ENCODE measurements at regions not wholly inside any gene's neighbourhood (a gene's known extent, or its start where the extent isn't known, plus 50 kb on each side); places are given as distances from the start of the nearest gene placed in this dataset.

DNA sequence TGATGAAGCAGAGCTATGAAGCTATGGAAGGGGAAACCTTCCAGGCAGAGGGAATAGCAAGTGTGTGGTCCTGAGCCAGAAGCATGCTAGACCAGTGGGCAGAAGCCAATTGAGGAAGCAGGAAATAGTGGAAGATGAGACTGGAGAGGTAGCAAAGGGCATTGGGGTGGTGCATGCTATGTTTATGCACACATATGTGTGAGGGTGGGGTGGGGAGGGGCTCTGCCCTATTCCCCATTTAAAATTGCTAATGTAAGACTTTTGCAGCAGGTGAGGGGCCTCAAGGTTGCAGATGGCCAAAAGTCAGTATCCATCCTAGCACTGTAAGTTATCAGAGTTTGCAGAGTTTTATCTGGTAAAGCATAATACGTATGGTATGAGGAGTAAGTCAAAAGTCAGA, 626.6 kb upstream of the KIRREL3 start:
- ATAC-seq (no peak), DNase-seq (no peak)
- ChIA-PET POLR2A (interaction anchor here (1.0 kb wide), 1 partner anchor 175 kb away, joined by 3 read pairs; no protein-coding TSS in a partner anchor), CTCF (no interaction called here)
- no peaks in the 10 kb centered on the region for H3K36me3 Mint-ChIP-seq (ENCODE audit: low read depth)
- H3K27ac Mint-ChIP-seq = no peak overlapping the region
- intact Hi-C loops (cut with micrococcal nuclease) = no loop called here
- no peaks in the 10 kb centered on the region for H3K9me3 Mint-ChIP-seq
- TF ChIP-seq, protein P1, sequence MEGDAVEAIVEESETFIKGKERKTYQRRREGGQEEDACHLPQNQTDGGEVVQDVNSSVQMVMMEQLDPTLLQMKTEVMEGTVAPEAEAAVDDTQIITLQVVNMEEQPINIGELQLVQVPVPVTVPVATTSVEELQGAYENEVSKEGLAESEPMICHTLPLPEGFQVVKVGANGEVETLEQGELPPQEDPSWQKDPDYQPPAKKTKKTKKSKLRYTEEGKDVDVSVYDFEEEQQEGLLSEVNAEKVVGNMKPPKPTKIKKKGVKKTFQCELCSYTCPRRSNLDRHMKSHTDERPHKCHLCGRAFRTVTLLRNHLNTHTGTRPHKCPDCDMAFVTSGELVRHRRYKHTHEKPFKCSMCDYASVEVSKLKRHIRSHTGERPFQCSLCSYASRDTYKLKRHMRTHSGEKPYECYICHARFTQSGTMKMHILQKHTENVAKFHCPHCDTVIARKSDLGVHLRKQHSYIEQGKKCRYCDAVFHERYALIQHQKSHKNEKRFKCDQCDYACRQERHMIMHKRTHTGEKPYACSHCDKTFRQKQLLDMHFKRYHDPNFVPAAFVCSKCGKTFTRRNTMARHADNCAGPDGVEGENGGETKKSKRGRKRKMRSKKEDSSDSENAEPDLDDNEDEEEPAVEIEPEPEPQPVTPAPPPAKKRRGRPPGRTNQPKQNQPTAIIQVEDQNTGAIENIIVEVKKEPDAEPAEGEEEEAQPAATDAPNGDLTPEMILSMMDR (IDR thresholded peaks at IDR 0.05) = no peak
- H3K4me3 Mint-ChIP-seq = no peak overlapping the region
- H3K4me1 Mint-ChIP-seq (ENCODE audit: low read depth) = no peaks in the 10 kb centered on the region
- H3K27me3 Mint-ChIP-seq = no peaks in the 10 kb centered on the region

DNA sequence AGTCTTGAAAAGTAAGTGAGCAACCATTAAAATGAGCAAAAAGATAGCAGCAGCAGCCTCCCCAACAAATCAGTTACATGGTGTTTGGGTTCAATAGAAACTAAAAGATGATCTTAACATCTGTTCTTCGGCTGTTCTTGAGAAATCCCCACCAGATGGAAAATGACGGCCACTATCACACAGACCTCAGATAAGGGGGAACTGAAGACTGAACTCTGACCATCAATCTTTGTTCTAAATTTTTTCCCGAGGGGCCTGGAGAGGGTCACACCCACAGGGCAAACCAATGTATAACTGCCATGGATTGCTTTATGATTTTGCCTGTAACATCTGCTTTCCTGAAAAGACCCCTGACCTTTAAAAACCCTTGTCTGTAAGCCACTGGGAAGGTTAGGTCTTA, 624.8 kb upstream of the KIRREL3 start:
- H3K36me3 Mint-ChIP-seq (ENCODE audit: low read depth) = no peaks in the 10 kb centered on the region
- intact Hi-C loops (cut with micrococcal nuclease) = no loop called here
- H3K4me1 Mint-ChIP-seq (ENCODE audit: low read depth) = no peaks in the 10 kb centered on the region
- no peak for DNase-seq
- CTCF ChIA-PET = no interaction called here
- ATAC-seq = no peak
- H3K9me3 Mint-ChIP-seq = no peaks in the 10 kb centered on the region
- POLR2A ChIA-PET = no interaction called here
- TF ChIP-seq, protein P1 (IDR thresholded peaks at IDR 0.05) = no peak
- H3K27me3 Mint-ChIP-seq = no peaks in the 10 kb centered on the region
- H3K4me3 Mint-ChIP-seq = no peak overlapping the region
- no peak overlapping the region for H3K27ac Mint-ChIP-seq

DNA sequence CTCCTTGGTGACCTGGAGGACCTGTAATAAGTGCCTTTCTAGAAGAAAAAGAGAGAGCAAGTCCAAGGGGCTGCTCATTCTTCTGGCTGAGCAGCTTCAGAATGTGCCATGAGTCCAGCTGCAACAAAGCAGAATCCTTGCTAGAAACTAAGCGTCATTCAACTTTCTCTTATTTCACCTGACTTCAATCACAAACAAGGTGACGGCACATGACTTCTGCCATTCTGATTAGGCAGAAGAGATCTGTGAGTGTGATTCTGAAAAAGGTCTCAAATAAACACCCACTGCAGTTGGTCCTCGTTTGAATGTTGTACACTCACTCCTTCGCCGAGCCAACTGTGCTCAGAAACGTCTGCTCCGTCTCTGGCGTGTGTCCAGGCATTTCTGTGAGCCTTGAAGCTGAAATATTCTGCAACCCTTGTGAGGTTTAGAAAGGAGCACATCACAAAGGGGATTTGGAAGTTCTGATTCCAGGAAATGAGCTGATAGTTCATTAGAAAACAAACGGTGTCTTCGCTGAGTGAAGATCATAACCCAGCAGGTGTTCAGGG, 623.8 kb upstream of the KIRREL3 start:
- TF ChIP-seq, protein P1 (IDR thresholded peaks at IDR 0.05) = no peak
- DNase-seq (no peak), ATAC-seq (no peak)
- Mint-ChIP-seq H3K9me3 (no peaks in the 10 kb centered on the region), H3K36me3 (ENCODE audit: low read depth) (no peaks in the 10 kb centered on the region), H3K4me1 (ENCODE audit: low read depth) (no peaks in the 10 kb centered on the region), H3K4me3 (no peak overlapping the region), H3K27ac (no peak overlapping the region), H3K27me3 (no peaks in the 10 kb centered on the region)
- intact Hi-C loops (cut with micrococcal nuclease) = no loop called here
- CTCF ChIA-PET = no interaction called here
- POLR2A ChIA-PET = no interaction called here

DNA sequence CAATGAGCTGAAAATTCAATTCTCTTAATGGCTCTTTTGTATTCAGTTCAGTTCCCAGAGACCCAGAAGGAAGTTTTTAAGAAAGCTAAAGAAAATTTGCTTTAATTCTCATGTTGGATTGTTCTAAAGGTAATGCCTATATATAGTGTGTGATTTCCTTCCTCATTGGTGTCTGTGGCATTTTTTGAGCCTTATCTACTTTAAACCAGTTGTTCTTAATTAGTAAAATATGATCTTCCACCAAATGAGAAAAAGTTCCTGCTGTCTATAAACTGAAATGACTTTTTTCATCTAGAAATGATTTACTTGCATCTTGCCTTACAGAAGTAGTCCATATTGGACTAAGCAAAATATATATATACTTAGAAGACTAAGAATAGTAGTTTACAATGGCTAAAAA, 622.1 kb upstream of the KIRREL3 start:
- CTCF ChIA-PET = no interaction called here
- Mint-ChIP-seq H3K27ac (no peak overlapping the region), H3K4me1 (ENCODE audit: low read depth) (no peaks in the 10 kb centered on the region), H3K27me3 (no peaks in the 10 kb centered on the region), H3K36me3 (ENCODE audit: low read depth) (no peaks in the 10 kb centered on the region), H3K9me3 (no peaks in the 10 kb centered on the region), H3K4me3 (no peak overlapping the region)
- ATAC-seq (no peak), DNase-seq (no peak)
- intact Hi-C loops (cut with micrococcal nuclease) = no loop called here
- TF ChIP-seq, protein P1 (IDR thresholded peaks at IDR 0.05) = no peak
- POLR2A ChIA-PET = no interaction called here

DNA sequence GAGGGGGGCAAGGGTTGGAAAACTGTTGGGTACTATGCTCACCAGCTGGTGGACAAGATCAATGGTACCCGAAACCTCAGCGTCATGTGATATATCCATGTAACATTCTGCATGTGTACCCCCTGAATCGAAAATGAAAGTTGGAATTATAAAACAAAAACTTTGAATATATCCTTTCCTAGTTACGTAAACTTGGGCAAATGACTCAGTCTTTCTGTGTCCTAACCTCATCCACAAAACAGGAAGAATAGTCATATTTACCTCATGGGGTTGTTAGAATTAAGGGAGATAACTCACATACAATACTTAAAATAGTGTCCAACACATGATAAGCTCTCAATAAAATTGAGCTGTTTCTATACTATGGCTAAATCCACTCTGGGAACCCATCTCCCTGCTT, 620.1 kb upstream of the KIRREL3 start:
- H3K4me3 Mint-ChIP-seq = no peak overlapping the region
- H3K9me3 Mint-ChIP-seq = no peaks in the 10 kb centered on the region
- H3K27ac Mint-ChIP-seq = no peak overlapping the region
- no peaks in the 10 kb centered on the region for H3K27me3 Mint-ChIP-seq
- ATAC-seq (no peak), DNase-seq (no peak)
- no peaks in the 10 kb centered on the region for H3K4me1 Mint-ChIP-seq (ENCODE audit: low read depth)
- ChIA-PET CTCF (no interaction called here), POLR2A (interaction anchor here (0.6 kb wide), 1 partner anchor 13 kb away, joined by 3 read pairs; no protein-coding TSS in a partner anchor)
- H3K36me3 Mint-ChIP-seq (ENCODE audit: low read depth) = no peaks in the 10 kb centered on the region
- TF ChIP-seq, protein P1 (IDR thresholded peaks at IDR 0.05) = no peak
- intact Hi-C loops (cut with micrococcal nuclease) = no loop called here
